Thyroid gland (tissue), 4 donors: ENCODE measurements at regions not wholly inside any gene's neighbourhood (a gene's known extent, or its start where the extent isn't known, plus 50 kb on each side); places are given as distances from the start of the nearest gene placed in this dataset.

Experiments used
- DNase-seq, 2 donors: peaks; one replicate each; pipeline ENCODE4 v3.0.0-alpha.2; 2019
- H3K27ac ChIP-seq, 3 donors: fragments of 200-600 bp; sonication (generic); 1 replicate in 2 of 3; 2 replicates in 1 of 3; pipeline ENCODE4 v1.5.1; 2016 to 2019; ENCODE audit warnings: mild to moderate bottlenecking in 1 of 3, moderate library complexity in 1 of 3
- H3K27me3 ChIP-seq: fragments of 200-600 bp; sonication (generic); one replicate; pipeline ENCODE4 v1.5.1; 2019
- H3K36me3 ChIP-seq, 2 donors: fragments of 200-600 bp; sonication (generic); one replicate each; pipeline ENCODE4 v1.5.1; 2016 to 2019
- H3K4me1 ChIP-seq, 2 donors: fragments of 200-600 bp; sonication (generic); one replicate each; pipeline ENCODE4 v1.5.1; 2017 to 2019
- H3K4me3 ChIP-seq, 3 donors: fragments of 200-600 bp; sonication (generic); replicated peaks in 1 of 3; 1 replicate in 2 of 3; 2 replicates in 1 of 3; pipeline ENCODE4 v1.5.1; 2016; ENCODE audit warnings: mild to moderate bottlenecking in 1 of 3
- H3K9me3 ChIP-seq: fragments of 200-600 bp; sonication (generic); one replicate; pipeline ENCODE4 v1.5.1; 2017
- POLR2A ChIP-seq, 2 donors: fragments of 450-650 bp; IDR thresholded peaks; one replicate each; pipeline ENCODE4 v1.6.1; 2017; ENCODE audit warnings: antibody characterized with exemption in 2 of 2, mild to moderate bottlenecking in 2 of 2, moderate library complexity in 1 of 2
- WGBS, 2 donors: methylation state at CpG; one replicate each; pipeline ENCODE4 v1.1.5; 2017; 5-methylcytosine and 5-hydroxymethylcytosine counted together
- intact Hi-C: fragments of 100-400 bp; cut with DNase I; formaldehyde crosslinking; loops from one replicate; pipeline ENCODE4 v1.15.1; 2023
- TF ChIP-seq, protein P1 (sequence below), 6 experiments: fragments of 200-600 bp in 3 of 6; fragments of 450-650 bp in 3 of 6; sonication (generic) in 3 of 6; IDR thresholded peaks; one replicate each; pipeline ENCODE4 v1.5.1; 2016 to 2019; ENCODE audit warnings: antibody characterized with exemption in 6 of 6, mild to moderate bottlenecking in 2 of 6, inconsistent platforms in 1 of 6, moderate library complexity in 1 of 6

GRCh38 chr7:54689394-54690049, 69.5 kb downstream of the SEC61G start:
- no peaks in the 10 kb centered on the region for H3K27me3 ChIP-seq
- intact Hi-C loops: no loop called here
- DNase-seq: no peak
- TF ChIP-seq POLR2A (IDR thresholded peaks at IDR 0.05): no peak
- TF ChIP-seq, protein P1, sequence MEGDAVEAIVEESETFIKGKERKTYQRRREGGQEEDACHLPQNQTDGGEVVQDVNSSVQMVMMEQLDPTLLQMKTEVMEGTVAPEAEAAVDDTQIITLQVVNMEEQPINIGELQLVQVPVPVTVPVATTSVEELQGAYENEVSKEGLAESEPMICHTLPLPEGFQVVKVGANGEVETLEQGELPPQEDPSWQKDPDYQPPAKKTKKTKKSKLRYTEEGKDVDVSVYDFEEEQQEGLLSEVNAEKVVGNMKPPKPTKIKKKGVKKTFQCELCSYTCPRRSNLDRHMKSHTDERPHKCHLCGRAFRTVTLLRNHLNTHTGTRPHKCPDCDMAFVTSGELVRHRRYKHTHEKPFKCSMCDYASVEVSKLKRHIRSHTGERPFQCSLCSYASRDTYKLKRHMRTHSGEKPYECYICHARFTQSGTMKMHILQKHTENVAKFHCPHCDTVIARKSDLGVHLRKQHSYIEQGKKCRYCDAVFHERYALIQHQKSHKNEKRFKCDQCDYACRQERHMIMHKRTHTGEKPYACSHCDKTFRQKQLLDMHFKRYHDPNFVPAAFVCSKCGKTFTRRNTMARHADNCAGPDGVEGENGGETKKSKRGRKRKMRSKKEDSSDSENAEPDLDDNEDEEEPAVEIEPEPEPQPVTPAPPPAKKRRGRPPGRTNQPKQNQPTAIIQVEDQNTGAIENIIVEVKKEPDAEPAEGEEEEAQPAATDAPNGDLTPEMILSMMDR (IDR thresholded peaks at IDR 0.05): no peak
- no peaks in the 10 kb centered on the region for H3K36me3 ChIP-seq
- H3K4me3 ChIP-seq: no peak overlapping the region
- 62 to 69% methylated on average over 5 of the region's 5 CpGs for WGBS, 2 donors
- H3K4me1 ChIP-seq: no peaks in the 10 kb centered on the region
- no peak overlapping the region for H3K27ac ChIP-seq
- no peaks in the 10 kb centered on the region for H3K9me3 ChIP-seq

DNA sequence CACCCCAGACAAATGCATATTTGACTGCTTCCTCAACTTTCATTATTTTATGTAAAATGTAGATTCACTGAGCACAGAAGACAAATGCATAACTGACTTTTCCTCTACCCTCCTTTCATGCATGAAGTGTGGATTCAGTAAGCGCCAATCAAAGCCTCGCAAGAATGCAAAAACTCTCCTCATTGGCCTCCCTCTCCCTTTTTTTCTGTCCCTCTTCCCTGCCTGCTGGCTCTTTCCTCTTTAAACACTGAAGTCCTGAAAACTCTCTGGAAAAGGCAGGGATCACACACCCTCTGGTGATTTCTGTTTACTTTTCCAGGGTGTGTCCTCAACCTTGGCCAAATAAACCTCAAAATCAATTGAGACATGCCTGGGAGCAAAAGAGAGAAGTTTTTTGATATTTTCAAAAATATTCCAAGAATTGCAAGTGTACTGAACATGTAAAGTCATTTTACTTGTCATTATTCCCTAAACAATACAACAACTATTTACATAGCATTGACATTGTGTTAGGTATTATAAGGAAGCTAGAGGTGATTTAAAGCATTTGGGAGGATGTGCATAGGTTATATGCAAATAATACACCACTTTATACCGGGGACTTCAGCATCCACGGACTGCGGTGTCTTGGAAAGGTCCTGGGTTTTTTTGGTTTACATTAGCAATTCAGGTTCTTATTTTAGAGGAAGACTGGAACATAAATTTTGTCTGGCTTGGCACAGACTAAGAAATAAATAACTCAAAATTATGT, 71.4 kb downstream of the SEC61G start:
- Histone ChIP-seq H3K27ac (no peak overlapping the region), H3K36me3 (no peaks in the 10 kb centered on the region), H3K4me1 (no peaks in the 10 kb centered on the region), H3K27me3 (no peaks in the 10 kb centered on the region), H3K4me3 (no peak overlapping the region), H3K9me3 (no peaks in the 10 kb centered on the region)
- intact Hi-C loops: no loop called here
- WGBS, 2 donors: 67 to 74% methylated on average over 5 of the region's 5 CpGs
- no peak for DNase-seq
- no peak for TF ChIP-seq POLR2A (IDR thresholded peaks at IDR 0.05)
- TF ChIP-seq, protein P1 (IDR thresholded peaks at IDR 0.05): no peak

DNA sequence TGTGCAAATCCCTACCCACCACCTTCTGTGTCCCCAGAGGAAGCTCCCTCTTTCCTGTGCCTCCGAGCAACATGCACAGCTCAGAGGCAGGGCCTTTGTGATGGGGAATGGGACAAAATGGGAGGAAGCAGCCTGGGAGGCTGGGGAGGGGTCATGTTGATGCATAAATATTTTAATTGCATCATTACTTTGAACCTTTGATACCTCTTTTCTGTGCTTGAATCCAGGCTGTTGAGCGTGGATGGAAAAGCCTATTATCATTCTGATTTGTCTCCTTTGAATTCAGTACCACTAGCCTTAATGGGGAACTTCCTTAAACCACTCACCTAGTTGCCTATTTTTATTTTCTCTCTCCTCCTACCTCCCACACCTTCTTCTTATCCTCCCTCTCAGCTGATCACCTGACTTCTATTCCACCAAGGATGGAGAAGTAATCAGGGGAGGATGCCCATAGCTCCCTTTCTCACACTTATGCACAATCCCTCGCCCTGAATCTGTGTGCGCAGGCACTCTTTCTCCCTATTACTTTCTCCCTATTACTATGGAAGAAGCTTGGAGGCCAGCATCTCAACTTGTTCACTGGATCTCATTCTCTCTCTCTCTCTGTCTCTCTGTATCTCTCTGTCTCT, 78.5 kb downstream of the SEC61G start:
- H3K4me3 ChIP-seq: no peak overlapping the region
- 77 to 79% methylated on average over 4 of the region's 4 CpGs for WGBS, 2 donors
- no peaks in the 10 kb centered on the region for H3K36me3 ChIP-seq
- H3K4me1 ChIP-seq: no peaks in the 10 kb centered on the region
- no peaks in the 10 kb centered on the region for H3K9me3 ChIP-seq
- intact Hi-C loops: no loop called here
- no peak overlapping the region for H3K27ac ChIP-seq
- no peak for TF ChIP-seq POLR2A (IDR thresholded peaks at IDR 0.05)
- TF ChIP-seq, protein P1 (IDR thresholded peaks at IDR 0.05): no peak
- no peaks in the 10 kb centered on the region for H3K27me3 ChIP-seq
- no peak for DNase-seq

GRCh38 chr7:54679490-54679817, 79.6 kb downstream of the SEC61G start:
- intact Hi-C loops: no loop called here
- H3K4me1 ChIP-seq: no peaks in the 10 kb centered on the region
- H3K9me3 ChIP-seq: no peaks in the 10 kb centered on the region
- DNase-seq: no peak
- H3K4me3 ChIP-seq: no peak overlapping the region
- TF ChIP-seq, protein P1 (IDR thresholded peaks at IDR 0.05): no peak
- TF ChIP-seq POLR2A (IDR thresholded peaks at IDR 0.05): no peak
- no peaks in the 10 kb centered on the region for H3K36me3 ChIP-seq
- H3K27me3 ChIP-seq: no peaks in the 10 kb centered on the region
- 93 to 97% methylated on average over 5 of the region's 5 CpGs for WGBS, 2 donors
- H3K27ac ChIP-seq: no peak overlapping the region
